Retinal pigment epithelial cell (primary cell): ENCODE measurements at regions not wholly inside any gene's neighbourhood (a gene's known extent, or its start where the extent isn't known, plus 50 kb on each side); places are given as distances from the start of the nearest gene placed in this dataset.

ENCODE experiments used
- DNase-seq: peaks from one replicate; pipeline ENCODE4 v3.0.0-alpha.2; 2010; ENCODE audit warnings: low read depth
- H3K4me3 ChIP-seq: 2 replicates; pipeline ENCODE4 v1.5.1; 2011; ENCODE audit warnings: mild to moderate bottlenecking, low read length, control low read depth, moderate library complexity
- CTCF ChIP-seq: conservative IDR thresholded peaks from 2 replicates; pipeline ENCODE4 v1.5.1; 2011; ENCODE audit warnings: low read depth, low read length, control low read depth, inconsistent platforms

GRCh38 chr1:71147637-71148360, 67.0 kb upstream of the ZRANB2 start:
- H3K4me3 ChIP-seq, result no peak overlapping the region
- DNase-seq, result no peak
- no peak for TF ChIP-seq CTCF

GRCh38 chr1:71135571-71135970, 54.7 kb upstream of the ZRANB2 start:
- DNase-seq, result no peak
- no peak for TF ChIP-seq CTCF
- no peak overlapping the region for H3K4me3 ChIP-seq
